GM13976 (cell line): ENCODE measurements at regions not wholly inside any gene's neighbourhood (a gene's known extent, or its start where the extent isn't known, plus 50 kb on each side); places are given as distances from the start of the nearest gene placed in this dataset.

ENCODE experiments used
- DNase-seq: peaks from one replicate; pipeline ENCODE4 v3.0.0; 2012; ENCODE audit warnings: low spot score
- CTCF ChIP-seq: IDR thresholded peaks from 2 replicates; pipeline ENCODE4 v1.5.1; 2012; ENCODE audit warnings: borderline replicate concordance, mild to moderate bottlenecking; ENCODE audit not compliant: insufficient read depth; ENCODE audit errors: extremely low read depth, missing control alignments, control extremely low read depth
- in situ Hi-C: fragments of 300-500 bp; cut with MboI; formaldehyde crosslinking; loops from one replicate; pipeline ENCODE4 v1.12.0; 2022; ENCODE audit warnings: low sequenced_read_pairs, mixed read lengths, inconsistent platforms; ENCODE audit not compliant: unreplicated experiment

- in situ Hi-C loops, result no loop called here
- TF ChIP-seq CTCF, result no peak
- no peak for DNase-seq
Measured at GRCh38 chr11:127640561-127641451, 640.2 kb upstream of the KIRREL3 start.

- no peak for TF ChIP-seq CTCF
- in situ Hi-C loops, result no loop called here
- no peak for DNase-seq
Measured at GRCh38 chr11:127639916-127640315, 639.3 kb upstream of the KIRREL3 start.

- in situ Hi-C loops, result no loop called here
- no peak for TF ChIP-seq CTCF
- DNase-seq, result no peak
Measured at GRCh38 chr11:127632976-127633680, 632.6 kb upstream of the KIRREL3 start.

GRCh38 chr11:127632546-127632945 lies 632.0 kb upstream of the KIRREL3 start:
- in situ Hi-C loops, result no loop called here
- DNase-seq, result no peak
- no peak for TF ChIP-seq CTCF

GRCh38 chr11:127631974-127632373 lies 631.4 kb upstream of the KIRREL3 start:
- TF ChIP-seq CTCF, result no peak

GRCh38 chr11:127629200-127629599 lies 628.6 kb upstream of the KIRREL3 start:
- no peak for DNase-seq
- no peak for TF ChIP-seq CTCF
- in situ Hi-C loops, result no loop called here

More at GRCh38 chr11:127631974-127632373, 631.4 kb upstream of the KIRREL3 start:
- in situ Hi-C loops, result no loop called here
- DNase-seq, result no peak

GRCh38 chr11:127628458-127628785 lies 627.9 kb upstream of the KIRREL3 start:
- in situ Hi-C loops, result no loop called here
- no peak for TF ChIP-seq CTCF
- no peak for DNase-seq
